Mucosa of stomach (tissue), 1 donor: ENCODE measurements at regions not wholly inside any gene's neighbourhood (a gene's known extent, or its start where the extent isn't known, plus 50 kb on each side); places are given as distances from the start of the nearest gene placed in this dataset.

ENCODE experiments used
- H3K27me3 ChIP-seq: one replicate; pipeline ENCODE4 v1.7.0; 2013; ENCODE audit warnings: mild to moderate bottlenecking, low read length; ENCODE audit not compliant: control insufficient read depth, insufficient read depth
- H3K36me3 ChIP-seq: one replicate; pipeline ENCODE4 v1.7.0; 2013; ENCODE audit warnings: low read length; ENCODE audit not compliant: control insufficient read depth, insufficient read depth
- H3K4me1 ChIP-seq: one replicate; pipeline ENCODE4 v1.7.0; 2013; ENCODE audit warnings: mild to moderate bottlenecking, low read length; ENCODE audit not compliant: control insufficient read depth, insufficient read depth
- H3K4me3 ChIP-seq: one replicate; pipeline ENCODE4 v1.7.0; 2013; ENCODE audit warnings: low read length
- H3K9ac ChIP-seq: one replicate; pipeline ENCODE4 v1.7.0; 2013; ENCODE audit warnings: mild to moderate bottlenecking, low read length, moderate library complexity
- H3K9me3 ChIP-seq: one replicate; pipeline ENCODE4 v1.7.0; 2013; ENCODE audit warnings: mild to moderate bottlenecking, low read length, moderate library complexity; ENCODE audit not compliant: control insufficient read depth
- donor health status: Pancreatic carcinoma.

- Histone ChIP-seq H3K9ac (no peak overlapping the region), H3K27me3 (no peaks in the 10 kb centered on the region), H3K4me3 (no peak overlapping the region), H3K36me3 (no peaks in the 10 kb centered on the region), H3K9me3 (no peaks in the 10 kb centered on the region), H3K4me1 (peaks cover 9% of the 10 kb centered on the region)
Observed at GRCh38 chr6:15063253-15063853, 182.5 kb upstream of the JARID2 start.

GRCh38 chr6:15065261-15065989, 180.4 kb upstream of the JARID2 start:
- H3K36me3 ChIP-seq, result no peaks in the 10 kb centered on the region
- H3K4me1 ChIP-seq, result peaks cover 9% of the 10 kb centered on the region
- H3K4me3 ChIP-seq, result no peak overlapping the region

GRCh38 chr6:15066089-15066758, 179.6 kb upstream of the JARID2 start:
- Histone ChIP-seq H3K4me3 (no peak overlapping the region), H3K9ac (no peak overlapping the region), H3K4me1 (peaks cover 9% of the 10 kb centered on the region), H3K36me3 (no peaks in the 10 kb centered on the region), H3K9me3 (no peaks in the 10 kb centered on the region), H3K27me3 (no peaks in the 10 kb centered on the region)

More at GRCh38 chr6:15065261-15065989, 180.4 kb upstream of the JARID2 start:
- Histone ChIP-seq H3K27me3 (no peaks in the 10 kb centered on the region), H3K9me3 (no peaks in the 10 kb centered on the region), H3K9ac (no peak overlapping the region)

GRCh38 chr6:15073344-15073789, 172.5 kb upstream of the JARID2 start:
- no peak overlapping the region for H3K4me3 ChIP-seq
- no peaks in the 10 kb centered on the region for H3K27me3 ChIP-seq
- no peaks in the 10 kb centered on the region for H3K9me3 ChIP-seq
- peaks cover 8% of the 10 kb centered on the region for H3K4me1 ChIP-seq
- H3K9ac ChIP-seq, result no peak overlapping the region
- H3K36me3 ChIP-seq, result no peaks in the 10 kb centered on the region

GRCh38 chr6:15073883-15074465, 171.9 kb upstream of the JARID2 start:
- H3K36me3 ChIP-seq, result no peaks in the 10 kb centered on the region
- no peaks in the 10 kb centered on the region for H3K9me3 ChIP-seq
- peaks cover 8% of the 10 kb centered on the region for H3K4me1 ChIP-seq
- H3K4me3 ChIP-seq, result no peak overlapping the region
- no peak overlapping the region for H3K9ac ChIP-seq
- no peaks in the 10 kb centered on the region for H3K27me3 ChIP-seq

- Histone ChIP-seq H3K4me1 (peaks cover 15% of the 10 kb centered on the region), H3K36me3 (no peaks in the 10 kb centered on the region), H3K27me3 (no peaks in the 10 kb centered on the region), H3K9ac (no peak overlapping the region), H3K4me3 (no peak overlapping the region), H3K9me3 (no peaks in the 10 kb centered on the region)
Observed at GRCh38 chr6:15074806-15075205, 171.1 kb upstream of the JARID2 start.

DNA sequence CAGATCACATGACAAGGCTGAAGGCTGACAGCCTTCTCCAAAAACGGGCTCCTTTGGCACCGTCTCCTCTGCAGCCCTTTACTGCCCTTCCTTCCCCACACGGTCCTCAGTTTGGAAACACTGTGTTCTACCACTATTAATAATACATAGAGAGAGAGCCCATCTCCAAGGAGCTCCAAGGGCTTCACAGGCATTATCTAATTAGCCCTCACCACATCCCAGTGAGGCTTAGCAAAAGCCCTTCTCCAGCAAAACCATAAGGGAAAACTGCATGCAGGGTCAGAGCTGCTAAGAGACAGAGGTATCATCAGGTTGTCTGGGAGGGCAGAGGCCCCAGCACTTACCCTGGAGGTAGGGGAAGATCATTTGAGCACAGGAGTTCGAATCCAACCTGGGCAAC, 169.3 kb upstream of the JARID2 start:
- H3K4me3 ChIP-seq, result no peak overlapping the region
- no peaks in the 10 kb centered on the region for H3K36me3 ChIP-seq
- no peaks in the 10 kb centered on the region for H3K9me3 ChIP-seq
- H3K4me1 ChIP-seq, result peaks cover 25% of the 10 kb centered on the region
- H3K9ac ChIP-seq, result no peak overlapping the region
- H3K27me3 ChIP-seq, result no peaks in the 10 kb centered on the region

DNA sequence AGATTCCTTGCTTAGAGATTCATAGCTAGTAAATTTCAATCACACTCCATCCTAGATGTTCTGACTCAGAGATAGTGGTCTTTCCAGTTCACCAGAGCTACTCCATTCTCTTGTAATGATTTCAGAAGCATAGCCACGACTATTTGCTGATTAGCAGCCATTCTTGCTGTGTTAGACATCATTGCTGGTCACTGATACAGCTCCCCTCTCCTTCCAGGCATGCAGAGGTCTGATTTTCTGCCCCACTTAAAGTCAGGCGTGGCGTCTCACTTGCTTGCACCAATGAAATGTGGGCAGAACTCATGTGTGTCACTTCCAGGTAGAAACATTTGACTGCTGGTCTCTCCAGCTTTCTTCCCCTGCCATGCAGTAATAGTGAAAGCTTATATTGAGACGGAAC, 168.9 kb upstream of the JARID2 start:
- H3K9ac ChIP-seq, result no peak overlapping the region
- no peaks in the 10 kb centered on the region for H3K27me3 ChIP-seq
- H3K36me3 ChIP-seq, result no peaks in the 10 kb centered on the region
- peaks cover 26% of the 10 kb centered on the region for H3K4me1 ChIP-seq
- H3K4me3 ChIP-seq, result no peak overlapping the region
- H3K9me3 ChIP-seq, result no peaks in the 10 kb centered on the region

DNA sequence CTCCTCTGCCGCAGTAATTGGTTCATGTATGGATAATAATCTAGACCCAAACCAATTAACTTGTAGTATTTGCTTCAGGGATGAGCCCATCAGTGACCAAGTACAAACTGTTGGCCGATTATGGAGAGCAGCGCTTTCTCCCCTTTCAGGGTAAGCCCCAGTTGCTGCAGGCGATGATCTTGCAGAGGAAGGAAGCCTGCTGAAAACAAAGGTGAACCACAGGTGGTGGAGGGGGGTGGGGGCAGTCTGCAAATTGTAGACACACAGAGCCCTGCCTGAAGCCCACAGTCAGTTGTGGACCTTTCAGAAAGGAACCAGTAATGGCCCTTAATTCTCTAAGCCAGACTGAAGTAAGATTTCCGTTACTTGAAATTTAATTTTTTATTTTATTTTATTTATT, 167.9 kb upstream of the JARID2 start:
- H3K27me3 ChIP-seq, result no peaks in the 10 kb centered on the region
- no peaks in the 10 kb centered on the region for H3K9me3 ChIP-seq
- peaks cover 25% of the 10 kb centered on the region for H3K4me1 ChIP-seq
- no peak overlapping the region for H3K9ac ChIP-seq
- H3K36me3 ChIP-seq, result no peaks in the 10 kb centered on the region
- H3K4me3 ChIP-seq, result no peak overlapping the region

GRCh38 chr6:15079288-15079817, 166.5 kb upstream of the JARID2 start:
- Histone ChIP-seq H3K27me3 (no peaks in the 10 kb centered on the region), H3K9me3 (no peaks in the 10 kb centered on the region), H3K4me1 (peaks cover 18% of the 10 kb centered on the region), H3K4me3 (no peak overlapping the region), H3K9ac (no peak overlapping the region), H3K36me3 (no peaks in the 10 kb centered on the region)

GRCh38 chr6:15080895-15081294, 165.0 kb upstream of the JARID2 start:
- no peak overlapping the region for H3K9ac ChIP-seq

DNA sequence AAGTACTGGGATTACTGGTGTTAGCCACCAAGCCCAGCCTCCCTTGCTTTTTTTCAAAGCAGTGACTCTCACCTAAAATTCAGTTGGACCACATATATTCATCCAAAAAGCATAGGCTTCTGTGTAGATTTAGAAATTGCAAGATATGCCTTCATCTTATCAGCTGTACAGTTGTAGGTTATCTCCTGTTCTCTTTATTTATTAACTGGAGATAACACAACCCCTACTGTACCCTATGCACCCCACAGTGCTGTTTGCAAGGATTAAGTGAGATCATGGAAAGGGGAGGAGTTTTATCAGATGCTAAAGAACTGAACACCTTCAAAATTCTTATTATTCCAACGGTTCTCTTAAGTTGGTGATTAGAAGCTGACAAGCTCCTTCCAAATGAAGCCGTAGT, 164.4 kb upstream of the JARID2 start:
- Histone ChIP-seq H3K36me3 (no peaks in the 10 kb centered on the region), H3K4me3 (no peak overlapping the region), H3K4me1 (peaks cover 21% of the 10 kb centered on the region), H3K9me3 (no peaks in the 10 kb centered on the region), H3K27me3 (no peaks in the 10 kb centered on the region), H3K9ac (no peak overlapping the region)

More at GRCh38 chr6:15080895-15081294, 165.0 kb upstream of the JARID2 start:
- no peaks in the 10 kb centered on the region for H3K36me3 ChIP-seq
- H3K9me3 ChIP-seq, result no peaks in the 10 kb centered on the region
- H3K4me3 ChIP-seq, result no peak overlapping the region
- no peaks in the 10 kb centered on the region for H3K27me3 ChIP-seq
- peaks cover 18% of the 10 kb centered on the region for H3K4me1 ChIP-seq
